GM10266 (cell line): ENCODE measurements at regions not wholly inside any gene's neighbourhood (a gene's known extent, or its start where the extent isn't known, plus 50 kb on each side); places are given as distances from the start of the nearest gene placed in this dataset.
"Not testable (repeated sequence)": the region's sequence is repeated elsewhere in the genome, so short reads cannot be mapped to it uniquely, and the experiment has no call there.

Source experiments
- DNase-seq: peaks from one replicate; pipeline ENCODE4 v3.0.0; 2012; ENCODE audit errors: extremely low spot score
- TF ChIP-seq, protein P1 (sequence below): IDR thresholded peaks from 2 replicates; pipeline ENCODE4 v1.5.1; 2012; ENCODE audit warnings: mild to moderate bottlenecking, low read depth; ENCODE audit not compliant: control insufficient read depth, insufficient read depth; ENCODE audit errors: missing control alignments

GRCh38 chr10:33477291-33478088, 143.0 kb upstream of the NRP1 start:
- no peak for DNase-seq
- TF ChIP-seq, protein P1, sequence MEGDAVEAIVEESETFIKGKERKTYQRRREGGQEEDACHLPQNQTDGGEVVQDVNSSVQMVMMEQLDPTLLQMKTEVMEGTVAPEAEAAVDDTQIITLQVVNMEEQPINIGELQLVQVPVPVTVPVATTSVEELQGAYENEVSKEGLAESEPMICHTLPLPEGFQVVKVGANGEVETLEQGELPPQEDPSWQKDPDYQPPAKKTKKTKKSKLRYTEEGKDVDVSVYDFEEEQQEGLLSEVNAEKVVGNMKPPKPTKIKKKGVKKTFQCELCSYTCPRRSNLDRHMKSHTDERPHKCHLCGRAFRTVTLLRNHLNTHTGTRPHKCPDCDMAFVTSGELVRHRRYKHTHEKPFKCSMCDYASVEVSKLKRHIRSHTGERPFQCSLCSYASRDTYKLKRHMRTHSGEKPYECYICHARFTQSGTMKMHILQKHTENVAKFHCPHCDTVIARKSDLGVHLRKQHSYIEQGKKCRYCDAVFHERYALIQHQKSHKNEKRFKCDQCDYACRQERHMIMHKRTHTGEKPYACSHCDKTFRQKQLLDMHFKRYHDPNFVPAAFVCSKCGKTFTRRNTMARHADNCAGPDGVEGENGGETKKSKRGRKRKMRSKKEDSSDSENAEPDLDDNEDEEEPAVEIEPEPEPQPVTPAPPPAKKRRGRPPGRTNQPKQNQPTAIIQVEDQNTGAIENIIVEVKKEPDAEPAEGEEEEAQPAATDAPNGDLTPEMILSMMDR, result no peak

GRCh38 chr10:33476757-33477273, 142.3 kb upstream of the NRP1 start:
- TF ChIP-seq, protein P1, result no peak

DNA sequence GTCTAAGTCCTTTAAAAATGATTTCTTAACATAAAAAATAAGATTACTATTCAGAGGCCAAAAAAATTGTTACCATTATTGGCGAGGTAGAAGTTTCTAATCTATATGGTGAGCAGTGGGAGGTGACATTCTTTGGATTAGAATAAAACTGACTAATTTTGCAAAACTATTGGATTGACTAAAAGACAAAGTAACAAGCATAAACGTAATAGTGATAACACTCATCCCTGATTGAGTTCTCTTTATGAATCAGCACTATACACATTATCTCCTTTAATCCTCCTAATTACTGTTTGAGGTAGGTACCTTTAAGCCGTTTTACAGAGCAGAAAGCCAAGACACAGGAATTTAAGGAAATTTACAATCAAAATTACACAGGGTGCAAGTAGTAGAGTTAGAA, 139.2 kb upstream of the NRP1 start:
- TF ChIP-seq, protein P1, result no peak
- DNase-seq, result no peak

More at GRCh38 chr10:33476757-33477273, 142.3 kb upstream of the NRP1 start:
- DNase-seq, result no peak

- DNase-seq, result not testable (repeated sequence)
Measured at GRCh38 chr10:33468006-33468405, 133.5 kb upstream of the NRP1 start.

- DNase-seq, result no peak
- TF ChIP-seq, protein P1, result no peak
Measured at GRCh38 chr10:33465747-33466146, 131.3 kb upstream of the NRP1 start.

DNA sequence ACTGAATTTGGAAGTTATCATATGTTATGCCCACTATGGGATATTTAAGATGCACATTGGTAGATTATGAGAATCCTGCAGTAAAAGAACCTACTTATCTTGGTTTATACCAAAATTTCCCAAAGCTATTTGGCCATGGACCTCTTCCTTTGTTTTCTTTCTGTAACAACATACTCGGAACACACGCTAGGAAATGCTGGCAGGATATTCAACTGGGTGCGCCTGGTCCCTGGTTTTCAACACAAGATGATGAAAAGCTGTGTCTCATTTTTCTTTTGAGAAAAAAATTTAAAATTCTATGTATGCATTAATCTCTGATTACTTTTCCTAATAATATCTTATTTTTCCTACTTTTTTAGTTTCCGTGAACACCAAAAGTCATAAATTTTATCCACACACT, 128.5 kb upstream of the NRP1 start:
- TF ChIP-seq, protein P1, result no peak
- no peak for DNase-seq

DNA sequence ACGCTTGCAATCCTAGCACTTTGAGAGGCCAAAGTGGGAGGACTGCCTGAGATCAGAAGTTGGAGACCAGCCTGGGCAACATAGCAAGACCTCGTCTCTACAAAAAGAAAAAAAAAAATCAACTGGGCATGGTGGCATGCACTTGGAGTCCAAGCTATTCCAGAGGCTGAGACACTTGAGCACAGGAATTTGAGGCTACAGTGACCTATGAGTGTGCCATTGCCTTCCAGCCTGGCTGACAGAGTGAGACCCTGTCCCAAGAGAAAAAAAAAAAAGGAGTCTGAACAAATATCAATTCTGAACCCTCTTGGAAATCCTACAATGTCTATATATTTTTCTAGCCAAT, 126.8 kb upstream of the NRP1 start:
- TF ChIP-seq, protein P1, result no peak
- no peak for DNase-seq
